Mesothelial cell of epicardium (in vitro differentiated cells): ENCODE measurements at regions not wholly inside any gene's neighbourhood (a gene's known extent, or its start where the extent isn't known, plus 50 kb on each side); places are given as distances from the start of the nearest gene placed in this dataset.
"Not testable (repeated sequence)": the region's sequence is repeated elsewhere in the genome, so short reads cannot be mapped to it uniquely, and the experiment has no call there.

Experiments used
- DNase-seq, 2 experiments: peaks; one replicate each; pipeline ENCODE4 v3.0.0; 2021; ENCODE audit warnings: low spot score in 2 of 2; ENCODE audit not compliant: unreplicated experiment in 2 of 2
- H3K27ac Mint-ChIP-seq: 2 replicates; pipeline ENCODE4 v1.8.0; 2021; ENCODE audit warnings: mixed read lengths
- H3K27me3 Mint-ChIP-seq: 2 replicates; pipeline ENCODE4 v1.8.0; 2021; ENCODE audit warnings: low read depth, mixed read lengths
- H3K36me3 Mint-ChIP-seq: 2 replicates; pipeline ENCODE4 v1.8.0; 2021; ENCODE audit warnings: mixed read lengths
- H3K4me1 Mint-ChIP-seq: 2 replicates; pipeline ENCODE4 v1.8.0; 2021; ENCODE audit warnings: mixed read lengths
- H3K4me3 Mint-ChIP-seq: 2 replicates; pipeline ENCODE4 v1.8.0; 2021; ENCODE audit warnings: mild to moderate bottlenecking, moderate library complexity, mixed read lengths
- H3K9me3 Mint-ChIP-seq: 2 replicates; pipeline ENCODE4 v1.8.0; 2021; ENCODE audit warnings: mixed read lengths
- CTCF ChIP-seq: fragments of 200-600 bp; sonication (generic); IDR thresholded peaks from one replicate; pipeline ENCODE4 v1.5.0; 2021; ENCODE audit warnings: antibody characterized with exemption; ENCODE audit not compliant: unreplicated experiment

- Mint-ChIP-seq H3K27me3 (no peaks in the 10 kb centered on the region), H3K36me3 (peaks cover 2% of the 10 kb centered on the region), H3K9me3 (peaks cover 10% of the 10 kb centered on the region), H3K4me3 (no peak overlapping the region), H3K27ac (no peak overlapping the region), H3K4me1 (no peaks in the 10 kb centered on the region)
- no peak for DNase-seq
- no peak for TF ChIP-seq CTCF
Observed at GRCh38 chr2:221747289-221747972, 175.3 kb upstream of the EPHA4 start.

- H3K4me3 Mint-ChIP-seq, result no peak overlapping the region
- H3K27me3 Mint-ChIP-seq, result no peaks in the 10 kb centered on the region
- no peak overlapping the region for H3K27ac Mint-ChIP-seq
- peaks cover 11% of the 10 kb centered on the region for H3K9me3 Mint-ChIP-seq
- no peak for TF ChIP-seq CTCF
- DNase-seq, result no peak
- H3K36me3 Mint-ChIP-seq, result no peaks in the 10 kb centered on the region
- H3K4me1 Mint-ChIP-seq, result no peaks in the 10 kb centered on the region
Observed at GRCh38 chr2:221741496-221742211, 169.6 kb upstream of the EPHA4 start.

- no peak for DNase-seq
- Mint-ChIP-seq H3K27ac (no peak overlapping the region), H3K4me3 (no peak overlapping the region), H3K27me3 (no peaks in the 10 kb centered on the region), H3K36me3 (no peaks in the 10 kb centered on the region), H3K4me1 (no peaks in the 10 kb centered on the region), H3K9me3 (peaks cover 20% of the 10 kb centered on the region)
- no peak for TF ChIP-seq CTCF
Observed at GRCh38 chr2:221731432-221732145, 159.5 kb upstream of the EPHA4 start.

- TF ChIP-seq CTCF, result no peak
- Mint-ChIP-seq H3K27ac (no peak overlapping the region), H3K4me1 (no peaks in the 10 kb centered on the region), H3K36me3 (peaks cover 11% of the 10 kb centered on the region), H3K27me3 (no peaks in the 10 kb centered on the region), H3K9me3 (peaks cover 45% of the 10 kb centered on the region), H3K4me3 (no peak overlapping the region)
- no peak for DNase-seq
Observed at GRCh38 chr2:221726894-221727513, 154.9 kb upstream of the EPHA4 start.

GRCh38 chr2:221724631-221725203, 152.6 kb upstream of the EPHA4 start:
- H3K9me3 Mint-ChIP-seq, result peaks cover 47% of the 10 kb centered on the region
- no peak overlapping the region for H3K4me3 Mint-ChIP-seq
- H3K4me1 Mint-ChIP-seq, result no peaks in the 10 kb centered on the region
- no peak overlapping the region for H3K27ac Mint-ChIP-seq
- no peak for TF ChIP-seq CTCF
- peaks cover 13% of the 10 kb centered on the region for H3K36me3 Mint-ChIP-seq
- no peak for DNase-seq
- no peaks in the 10 kb centered on the region for H3K27me3 Mint-ChIP-seq

- Mint-ChIP-seq H3K36me3 (peaks cover 13% of the 10 kb centered on the region), H3K9me3 (peaks cover 44% of the 10 kb centered on the region)
- not testable (repeated sequence) for DNase-seq, H3K27me3 Mint-ChIP-seq, H3K27ac Mint-ChIP-seq, H3K4me3 Mint-ChIP-seq, H3K4me1 Mint-ChIP-seq
Observed at GRCh38 chr2:221724117-221724516, 152.0 kb upstream of the EPHA4 start.
